ENCODE measurements at regions not wholly inside any gene's neighbourhood (a gene's known extent, or its start where the extent isn't known, plus 50 kb on each side); places are given as distances from the start of the nearest gene placed in this dataset.
"Not testable (repeated sequence)": the region's sequence is repeated elsewhere in the genome, so short reads cannot be mapped to it uniquely, and the experiment has no call there.

GRCh38 chr12:34305176-34305575 is 282.9 kb downstream of the ALG10 start:
- no peak for DNase-seq

- DNase-seq = no peak
These were observed 284.0 kb downstream of the ALG10 start for GRCh38 chr12:34306133-34306830.

GRCh38 chr12:34309806-34310804 is 287.8 kb downstream of the ALG10 start:
- DNase-seq = not testable (repeated sequence)

GRCh38 chr12:34311337-34311736 is 289.0 kb downstream of the ALG10 start:
- DNase-seq = no peak

- no peak for DNase-seq
These were observed 305.4 kb downstream of the ALG10 start for GRCh38 chr12:34327671-34328070.

- no peak for DNase-seq
These were observed 311.0 kb downstream of the ALG10 start for GRCh38 chr12:34333337-34333736.

- no peak for DNase-seq
These were observed 312.2 kb downstream of the ALG10 start for GRCh38 chr12:34334538-34334937.

GRCh38 chr12:34334953-34335743 is 312.9 kb downstream of the ALG10 start:
- DNase-seq = no peak

- no peak for DNase-seq
These were observed 313.5 kb downstream of the ALG10 start for GRCh38 chr12:34335819-34336262.

- no peak for DNase-seq
These were observed 314.5 kb downstream of the ALG10 start for GRCh38 chr12:34336619-34337465.

GRCh38 chr12:34338751-34339150 is 316.5 kb downstream of the ALG10 start:
- DNase-seq = no peak

GRCh38 chr12:34339922-34340321 is 317.6 kb downstream of the ALG10 start:
- no peak for DNase-seq

GRCh38 chr12:34340534-34341361 is 318.5 kb downstream of the ALG10 start:
- no peak for DNase-seq

GRCh38 chr12:34341362-34341733 is 319.1 kb downstream of the ALG10 start:
- no peak for DNase-seq

- no peak for DNase-seq
These were observed 319.8 kb downstream of the ALG10 start for GRCh38 chr12:34342048-34342447.

- DNase-seq = no peak
These were observed 321.0 kb downstream of the ALG10 start for GRCh38 chr12:34343345-34343744.

- DNase-seq = no peak
These were observed 321.5 kb downstream of the ALG10 start for GRCh38 chr12:34343766-34344165.

- no peak for DNase-seq
These were observed 322.7 kb downstream of the ALG10 start for GRCh38 chr12:34344851-34345522.

- no peak for DNase-seq
These were observed 323.5 kb downstream of the ALG10 start for GRCh38 chr12:34345801-34346200.

GRCh38 chr12:34346372-34347034 is 324.2 kb downstream of the ALG10 start:
- DNase-seq = no peak
